Erythroblast (primary cell): ENCODE measurements at regions not wholly inside any gene's neighbourhood (a gene's known extent, or its start where the extent isn't known, plus 50 kb on each side); places are given as distances from the start of the nearest gene placed in this dataset.

Source experiments
- GATA1 ChIP-seq: IDR thresholded peaks from 2 replicates; pipeline ENCODE4 v1.6.1; 2011; ENCODE audit warnings: low read depth, mild to moderate bottlenecking, control low read depth, low read length, moderate library complexity
- POLR2A ChIP-seq: IDR thresholded peaks from 2 replicates; pipeline ENCODE4 v1.6.1; 2011; ENCODE audit warnings: mild to moderate bottlenecking, low read length

GRCh38 chr7:3233301-3233700 is 67.8 kb upstream of the SDK1 start:
- TF ChIP-seq POLR2A: no peak
- no peak for TF ChIP-seq GATA1
